Fibroblast of lung (primary cell): ENCODE measurements at regions not wholly inside any gene's neighbourhood (a gene's known extent, or its start where the extent isn't known, plus 50 kb on each side); places are given as distances from the start of the nearest gene placed in this dataset.
"Not testable (repeated sequence)": the region's sequence is repeated elsewhere in the genome, so short reads cannot be mapped to it uniquely, and the experiment has no call there.

Source experiments
- CTCF ChIP-seq, 2 donors: IDR thresholded peaks in 1 of 2; conservative IDR thresholded peaks in 1 of 2; 1 replicate in 1 of 2; 2 replicates in 1 of 2; pipeline ENCODE4 v1.5.1; 2011 to 2012; ENCODE audit warnings: low read length in 2 of 2, control low read depth in 1 of 2, inconsistent platforms in 1 of 2, low read depth in 1 of 2, mild to moderate bottlenecking in 1 of 2
- EZH2 ChIP-seq: IDR thresholded peaks from 2 replicates; pipeline ENCODE4 v1.5.1; 2012; ENCODE audit warnings: low read length, control low read depth, mild to moderate bottlenecking; ENCODE audit errors: missing control alignments

GRCh38 chr5:82532075-82532474 lies 253.9 kb upstream of the RPS23 start:
- not testable (repeated sequence) for TF ChIP-seq CTCF (conservative IDR thresholded peaks at IDR 0.05 in 1 of 2, IDR thresholded peaks at IDR 0.05 in 1 of 2; ENCODE audit: low read depth in 1 of 2, low read length in 2 of 2); EZH2
